Fibroblast of skin of abdomen (primary cell): ENCODE measurements at regions not wholly inside any gene's neighbourhood (a gene's known extent, or its start where the extent isn't known, plus 50 kb on each side); places are given as distances from the start of the nearest gene placed in this dataset.
"Not testable (repeated sequence)": the region's sequence is repeated elsewhere in the genome, so short reads cannot be mapped to it uniquely, and the experiment has no call there.

Experiments
- DNase-seq: peaks from one replicate; pipeline ENCODE4 v3.0.0-alpha.2; 2013

- no peak for DNase-seq
Measured at GRCh38 chr6:50353603-50354002, 303.9 kb upstream of the DEFB112 start.

DNA sequence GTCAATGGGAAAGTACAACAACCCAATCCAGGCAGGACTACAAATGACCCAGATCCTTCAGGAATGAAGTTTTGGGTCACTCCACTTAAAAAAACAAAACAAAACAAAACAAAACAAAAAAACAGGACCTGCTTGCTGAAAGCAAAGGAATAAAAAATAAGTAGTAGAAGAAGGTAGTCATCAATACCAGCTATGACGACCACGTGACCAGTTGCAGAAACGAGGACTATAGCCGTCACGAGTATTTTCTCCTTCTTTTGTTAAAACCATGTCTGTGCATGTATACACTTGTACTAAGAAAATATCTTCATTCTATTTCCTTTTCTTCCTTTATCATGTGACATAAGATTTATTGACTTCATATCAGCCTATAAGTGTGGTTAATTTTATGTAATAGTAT lies 308.4 kb upstream of the DEFB112 start:
- DNase-seq = no peak

DNA sequence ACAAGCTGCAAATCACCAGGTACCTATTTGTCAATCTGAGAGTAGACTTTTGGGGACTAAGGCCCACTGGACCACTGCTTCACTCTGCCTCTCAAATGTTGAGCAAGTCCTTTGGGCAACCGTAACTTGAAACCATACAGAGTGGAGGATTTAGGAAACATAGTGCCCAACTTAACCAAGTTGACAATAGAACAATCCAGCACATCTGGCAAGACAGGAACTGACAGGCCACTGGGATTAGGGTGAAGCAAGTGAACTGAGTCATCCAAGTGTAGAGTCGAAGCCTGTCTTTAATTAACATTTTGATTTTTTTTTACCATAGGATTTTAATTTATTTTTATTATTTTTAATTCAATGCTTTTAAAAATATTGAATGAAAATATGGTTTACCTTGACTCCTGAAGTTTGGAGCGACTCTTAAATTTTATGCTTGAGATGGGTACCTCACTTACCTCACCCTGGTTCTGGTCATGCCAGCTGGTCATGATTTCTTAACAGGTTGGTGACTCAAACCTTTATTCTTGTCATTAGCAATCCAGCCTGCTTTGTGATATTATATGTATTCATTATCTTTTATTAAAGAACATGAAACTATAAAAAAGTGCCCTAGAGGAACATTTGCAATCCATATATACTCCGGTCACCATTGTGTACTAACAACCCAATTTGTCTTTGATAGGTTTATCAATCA lies 312.1 kb upstream of the DEFB112 start:
- DNase-seq = peak; percentile 58

GRCh38 chr6:50362706-50363105 lies 313.0 kb upstream of the DEFB112 start:
- DNase-seq = peak; percentile 38

DNA sequence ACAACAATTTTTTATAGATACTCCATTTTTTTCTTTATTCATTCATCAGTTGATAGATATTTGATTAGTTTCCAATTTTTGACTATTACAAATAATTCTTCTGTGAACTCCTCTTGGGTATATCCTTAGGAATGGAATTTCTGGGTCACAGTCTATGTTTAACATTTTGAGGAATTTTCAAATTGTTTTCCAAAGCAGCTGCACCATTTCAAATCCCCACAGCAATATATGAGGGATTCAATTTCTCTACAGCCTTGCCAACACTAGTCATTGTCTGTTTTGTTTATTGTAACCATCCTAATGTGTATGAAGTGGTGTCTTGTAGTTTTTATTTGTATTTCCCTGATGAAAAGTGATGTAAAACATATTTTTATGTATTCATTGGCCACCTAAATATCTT lies 320.3 kb upstream of the DEFB112 start:
- no peak for DNase-seq

- DNase-seq = no peak
Measured at GRCh38 chr6:50380406-50381098, 330.8 kb upstream of the DEFB112 start.

- DNase-seq = no peak
Measured at GRCh38 chr6:50381099-50381415, 331.3 kb upstream of the DEFB112 start.

DNA sequence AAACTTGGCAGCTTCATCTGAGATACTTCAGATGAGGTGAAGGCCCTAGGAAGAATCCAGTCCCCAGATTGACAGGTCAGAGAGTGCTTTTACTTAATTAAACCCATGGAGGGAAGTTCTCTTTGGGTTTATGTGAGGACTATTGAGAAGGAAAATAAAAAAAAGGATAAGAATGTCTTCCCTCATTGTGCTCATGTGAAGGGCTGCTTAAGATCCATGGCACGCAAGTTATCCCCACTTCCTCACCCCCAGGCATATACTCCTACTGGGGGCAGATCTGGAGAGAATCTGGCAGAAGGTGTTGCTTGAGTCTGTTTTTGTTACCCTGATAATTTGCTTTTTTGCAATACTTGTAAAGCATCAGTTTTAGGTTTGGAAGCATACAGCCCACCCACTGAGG lies 322.9 kb upstream of the TFAP2D start:
- no peak for DNase-seq

GRCh38 chr6:50394139-50394538 lies 319.2 kb upstream of the TFAP2D start:
- DNase-seq = not testable (repeated sequence)

DNA sequence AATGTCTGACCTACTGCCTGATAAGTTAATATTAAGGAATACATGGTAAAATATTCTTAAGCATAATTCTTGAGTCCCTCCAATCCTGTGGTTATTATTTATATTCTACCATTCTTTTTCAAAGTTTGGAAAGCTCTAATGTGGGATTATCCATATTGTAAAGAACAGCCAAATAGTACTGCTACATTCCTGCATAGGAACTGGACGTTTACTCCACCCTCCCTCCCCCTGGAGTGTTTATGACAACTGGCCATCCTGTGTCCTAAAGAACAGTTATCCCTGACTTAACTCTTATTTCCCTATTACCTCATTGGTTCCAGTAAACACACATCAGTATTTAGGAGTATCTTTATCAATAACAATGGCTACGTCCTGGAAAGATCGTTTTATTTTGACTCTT lies 308.7 kb upstream of the TFAP2D start:
- no peak for DNase-seq

DNA sequence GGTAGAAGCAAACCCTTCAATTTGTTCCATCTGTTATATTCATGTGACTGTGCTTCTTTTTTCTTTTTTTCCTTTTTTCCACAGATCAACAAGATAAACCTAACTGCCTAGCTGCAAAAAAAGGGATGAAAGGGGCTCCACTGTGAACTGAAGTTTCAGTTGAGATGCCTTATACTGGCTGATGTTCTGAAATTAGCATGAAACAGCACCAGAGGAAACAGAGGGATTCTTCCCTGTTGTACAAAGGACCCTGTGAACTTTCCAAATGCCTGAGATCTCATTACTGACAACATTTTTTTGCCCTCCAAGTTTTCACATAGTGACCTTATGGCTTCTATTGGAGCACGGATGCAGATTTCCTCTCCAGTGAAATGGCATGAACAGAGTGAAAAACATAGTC lies 302.7 kb upstream of the TFAP2D start:
- no peak for DNase-seq

GRCh38 chr6:50421041-50421440 lies 292.3 kb upstream of the TFAP2D start:
- DNase-seq = not testable (repeated sequence)

DNA sequence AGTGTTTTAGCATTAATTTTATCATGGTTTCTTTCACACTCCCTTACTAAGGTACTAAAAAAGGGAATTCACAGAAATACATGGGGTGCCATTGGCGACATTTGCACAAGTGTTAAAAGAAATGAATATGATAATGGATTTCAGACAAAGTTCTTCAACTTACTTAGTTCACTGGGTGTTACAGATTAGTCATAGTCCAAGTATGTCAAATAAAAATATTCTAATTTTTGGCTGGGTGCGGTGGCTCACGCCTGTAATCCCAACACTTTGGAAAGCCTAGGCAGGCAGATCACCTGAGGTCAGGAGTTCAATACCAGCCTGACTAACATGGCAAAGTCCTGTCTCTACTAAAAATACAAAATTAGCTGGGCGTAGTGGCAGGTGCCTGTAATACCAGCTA lies 286.1 kb upstream of the TFAP2D start:
- no peak for DNase-seq

- DNase-seq = no peak
Measured at GRCh38 chr6:50437901-50438300, 275.4 kb upstream of the TFAP2D start.

DNA sequence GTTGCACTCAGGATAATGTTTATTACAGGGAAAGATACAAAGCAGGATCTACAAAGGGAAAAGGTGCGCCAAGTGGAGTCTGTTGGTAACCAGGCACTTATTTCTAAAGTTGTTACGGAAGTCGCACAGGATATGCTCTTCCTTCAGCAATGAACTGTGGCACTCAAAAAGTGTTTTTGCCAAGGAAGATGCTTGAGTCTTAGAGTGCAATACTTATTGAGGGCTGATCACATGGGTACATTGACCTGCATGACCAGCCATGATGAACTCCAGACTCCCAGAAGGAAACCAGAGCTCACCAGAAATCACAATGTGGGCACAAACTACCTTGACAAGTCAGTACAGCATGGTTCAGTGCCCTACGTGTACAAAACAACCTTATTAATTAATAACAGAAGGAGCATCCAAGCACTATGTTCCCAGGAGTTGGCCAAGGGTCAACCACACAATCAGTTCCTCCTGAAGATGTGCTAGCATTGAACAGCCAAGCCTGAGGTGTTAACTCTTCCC lies 270.7 kb upstream of the TFAP2D start:
- no peak for DNase-seq

GRCh38 chr6:50443144-50443543 lies 270.2 kb upstream of the TFAP2D start:
- no peak for DNase-seq

GRCh38 chr6:50449128-50449527 lies 264.2 kb upstream of the TFAP2D start:
- no peak for DNase-seq

- no peak for DNase-seq
Measured at GRCh38 chr6:50451826-50452400, 261.4 kb upstream of the TFAP2D start.

- DNase-seq = no peak
Measured at GRCh38 chr6:50455029-50455428, 258.3 kb upstream of the TFAP2D start.

DNA sequence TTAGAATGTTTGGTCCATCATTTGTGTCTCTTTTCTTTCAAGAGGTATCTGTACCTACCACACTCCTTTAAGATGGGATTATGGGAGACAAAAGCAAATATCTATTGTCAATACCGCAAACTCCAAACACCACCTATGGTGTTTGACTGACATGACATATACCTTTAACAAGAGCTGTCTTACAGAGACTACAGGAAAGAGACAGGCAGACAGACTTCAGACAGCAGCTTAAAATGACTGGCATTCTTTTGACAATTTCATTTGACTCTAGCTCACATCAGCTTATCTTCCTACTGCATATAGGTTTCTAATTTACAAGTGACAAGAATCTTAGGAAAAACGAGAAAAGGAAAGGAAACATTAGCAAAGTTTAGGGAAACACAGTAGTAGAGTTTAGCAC lies 256.0 kb upstream of the TFAP2D start:
- no peak for DNase-seq

DNA sequence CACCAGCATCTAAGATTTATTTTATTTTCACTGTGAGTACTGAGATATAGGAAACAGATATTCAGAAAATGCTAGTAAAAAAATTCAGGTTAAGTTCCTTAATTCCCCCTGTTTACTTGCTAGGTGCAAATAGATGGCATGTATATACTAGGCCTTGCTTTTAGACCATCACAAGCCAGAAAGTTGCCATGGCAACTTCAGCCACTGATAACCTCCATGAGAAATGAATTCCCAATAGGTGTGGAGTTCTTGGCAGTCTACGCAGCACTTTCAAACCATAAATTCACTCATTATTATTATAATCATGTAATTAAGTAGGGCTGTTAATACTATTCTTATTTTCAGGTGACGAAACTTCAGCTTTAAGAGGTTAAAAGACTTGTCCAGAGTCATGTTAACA lies 251.6 kb upstream of the TFAP2D start:
- no peak for DNase-seq

DNA sequence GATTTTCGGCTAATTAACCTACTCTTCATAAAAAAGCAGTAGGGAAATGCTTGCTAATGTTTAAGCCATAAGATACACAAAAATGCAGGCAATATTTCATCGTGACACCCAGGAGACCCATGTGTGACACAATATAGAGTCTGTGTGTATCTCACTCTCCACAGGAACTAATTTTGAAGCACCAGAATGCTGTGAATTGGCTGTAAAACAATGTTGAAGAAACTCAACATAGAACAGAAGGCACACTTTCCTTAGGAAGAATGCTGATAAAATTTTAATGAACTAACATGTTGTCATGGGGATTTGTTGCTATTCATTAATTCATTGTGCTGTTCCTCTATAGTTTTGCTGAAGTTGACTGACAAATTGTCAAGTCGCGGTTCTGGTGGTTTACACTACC lies 249.4 kb upstream of the TFAP2D start:
- no peak for DNase-seq

GRCh38 chr6:50467931-50468330 lies 245.4 kb upstream of the TFAP2D start:
- DNase-seq = no peak

DNA sequence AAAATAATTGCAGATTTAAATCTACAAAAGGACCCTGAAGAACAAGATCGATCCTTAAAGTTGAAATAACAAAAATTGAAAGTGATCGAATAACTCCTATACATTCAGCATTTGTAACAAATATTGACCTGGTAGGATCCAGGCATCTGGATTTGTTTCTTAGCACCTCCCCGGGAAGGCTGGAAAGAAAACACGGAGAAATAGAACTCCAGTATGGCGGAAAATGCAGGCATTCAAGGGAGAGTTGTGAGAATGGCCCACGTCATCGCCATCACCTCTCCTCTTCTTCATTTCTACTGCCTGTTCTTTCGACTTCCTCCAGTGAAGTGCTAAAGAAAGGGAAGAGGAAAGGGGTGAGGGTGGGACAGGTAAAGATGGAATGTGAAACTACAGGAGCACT lies 242.3 kb upstream of the TFAP2D start:
- no peak for DNase-seq
